A549 (cell line): ENCODE measurements at regions not wholly inside any gene's neighbourhood (a gene's known extent, or its start where the extent isn't known, plus 50 kb on each side); places are given as distances from the start of the nearest gene placed in this dataset.

Experiments
- ATAC-seq, 2 experiments: fragments of 200-7000 bp in 1 of 2; fragments of >200 bp in 1 of 2; cut with Nextera tagmentation in 1 of 2; cut with Tn5 transposase in 1 of 2; 3 replicates each; pipeline versions ENCODE4 v1.8.0 to v1.9.1; 2018 to 2020; ENCODE audit warnings: mild to moderate bottlenecking in 1 of 2, moderate library complexity in 1 of 2
- CTCF ChIA-PET: fragments of 300-600 bp; sonication (Branson Sonifier 250); formaldehyde crosslinking; extraction: SDS; loops from one replicate; lab custom pipeline; 2021; ENCODE audit warnings: antibody characterized with exemption, inconsistent platforms; lab: Yijun Ruan, JAX
- POLR2A ChIA-PET: fragments of 350-600 bp; formaldehyde crosslinking; extraction: SDS; loops from one replicate; lab custom pipeline; 2021; ENCODE audit warnings: antibody characterized with exemption, inconsistent platforms; lab: Yijun Ruan, JAX
- DNase-seq, 2 experiments: peaks; one replicate each; pipeline versions ENCODE4 v3.0.0 to v3.0.0-alpha.2; 2011 to 2016; ENCODE audit warnings: low read depth in 1 of 2, low spot score in 1 of 2
- FAIRE-seq: peaks from 2 replicates; lab custom pipeline; 2011; peaks lifted over from hg19 to GRCh38; lab: Jason Lieb, UNC
- H3K27ac ChIP-seq, 2 experiments: fragments of >200 bp; sonication (Bioruptor Twin); formaldehyde crosslinking; 3 replicates each; pipeline ENCODE4 v1.5.1; 2016 to 2017
- H3K4me1 ChIP-seq: fragments of >200 bp; sonication (Bioruptor Twin); formaldehyde crosslinking; 3 replicates; pipeline ENCODE4 v1.6.1; 2016
- H3K4me2 ChIP-seq: fragments of >200 bp; sonication (Bioruptor Twin); formaldehyde crosslinking; 3 replicates; pipeline ENCODE4 v1.6.1; 2016
- H3K4me3 ChIP-seq: fragments of >200 bp; sonication (Bioruptor Twin); formaldehyde crosslinking; 3 replicates; pipeline ENCODE4 v1.5.1; 2016
- H3K9me3 ChIP-seq: fragments of >200 bp; sonication (Bioruptor Twin); formaldehyde crosslinking; 3 replicates; pipeline ENCODE4 v1.6.1; 2016
- CBX2 ChIP-seq: fragments of 200-600 bp; sonication (generic); IDR thresholded peaks from 2 replicates; pipeline ENCODE4 v1.6.1; 2016; ENCODE audit warnings: low read depth, mild to moderate bottlenecking, borderline replicate concordance
- HES2 ChIP-seq: fragments of >200 bp; sonication (Bioruptor Twin); formaldehyde crosslinking; IDR thresholded peaks from 2 replicates; pipeline ENCODE4 v1.6.1; 2016
- JUN ChIP-seq, 2 experiments: fragments of >200 bp; sonication (Bioruptor Twin); formaldehyde crosslinking; IDR thresholded peaks; 2 replicates in 1 of 2; 3 replicates in 1 of 2; pipeline ENCODE4 v1.6.1; 2016 to 2017
- MAFK ChIP-seq: fragments of 450-650 bp; IDR thresholded peaks from 2 replicates; pipeline ENCODE4 v1.6.1; 2014; ENCODE audit not compliant: partially characterized antibody
- POLR2A ChIP-seq: IDR thresholded peaks from 2 replicates; pipeline ENCODE4 v1.6.1; 2012; ENCODE audit warnings: mild to moderate bottlenecking, low read length
- WGBS: methylation state at CpG from one replicate; pipeline ENCODE4 v1.1.6; 2017; ENCODE audit errors: missing lambda C conversion rate; 5-methylcytosine and 5-hydroxymethylcytosine counted together

GRCh38 chr9:4935001-4935672 is 49.9 kb upstream of the JAK2 start:
- POLR2A ChIA-PET: no interaction called here

More at GRCh38 chr9:4935001-4935672, 49.9 kb upstream of the JAK2 start:
- WGBS: 67% methylated on average over 4 of the region's 4 CpGs
- no peaks in the 10 kb centered on the region for H3K9me3 ChIP-seq
- CTCF ChIA-PET: no interaction called here
- H3K27ac ChIP-seq: no peak overlapping the region
- TF ChIP-seq HES2 (no peak), JUN (IDR thresholded peaks at IDR 0.05) (no peak), MAFK (no peak), CBX2 (no peak), POLR2A (no peak)
- H3K4me2 ChIP-seq: no peak overlapping the region
- peaks cover 3% of the 10 kb centered on the region for H3K4me1 ChIP-seq
- DNase-seq: no peak
- no peak for FAIRE-seq
- ATAC-seq: no peak
- H3K4me3 ChIP-seq: no peak overlapping the region
